K562 (cell line): ENCODE measurements at regions not wholly inside any gene's neighbourhood (a gene's known extent, or its start where the extent isn't known, plus 50 kb on each side); places are given as distances from the start of the nearest gene placed in this dataset.

Experiments used
- CBFB ChIP-seq: sonication (generic); formaldehyde crosslinking; IDR thresholded peaks from 2 replicates; pipeline ENCODE4 v1.4.0; 2020; ENCODE audit warnings: mild to moderate bottlenecking, missing genetic modification reagents
- CTCF ChIP-seq, 3 experiments: IDR thresholded peaks in 2 of 3; conservative IDR thresholded peaks in 1 of 3; 2 replicates each; pipeline ENCODE4 v1.5.1; 2011 to 2012; ENCODE audit warnings: low read length in 3 of 3, mild to moderate bottlenecking in 3 of 3, control low read depth in 2 of 3, improper control_type of control experiment in 1 of 3, inconsistent platforms in 1 of 3, low read depth in 1 of 3, mixed read lengths in 1 of 3, moderate library complexity in 1 of 3; ENCODE audit not compliant: insufficient read depth in 2 of 3
- DMBX1 ChIP-seq: fragments of 250-450 bp; sonication (Bioruptor Pico); IDR thresholded peaks from 2 replicates; pipeline ENCODE4 v1.8.0; 2022; ENCODE audit warnings: inconsistent platforms, mild to moderate bottlenecking, moderate library complexity, borderline replicate concordance
- ELF1 ChIP-seq: fragments of 200-800 bp; sonication (Bioruptor generic); IDR thresholded peaks from 2 replicates; pipeline ENCODE4 v1.6.1; 2016; ENCODE audit warnings: missing genetic modification characterization, missing compliant biosample characterization
- FOXO4 ChIP-seq: fragments of 450-650 bp; formaldehyde crosslinking; IDR thresholded peaks from 2 replicates; pipeline ENCODE4 v1.4.0; 2020; ENCODE audit warnings: mild to moderate bottlenecking, moderate library complexity
- MAX ChIP-seq: sonication (generic); formaldehyde crosslinking; IDR thresholded peaks from 2 replicates; pipeline ENCODE4 v1.9.0; 2022; ENCODE audit warnings: mild to moderate bottlenecking, missing genetic modification reagents
- NCOA1 ChIP-seq: fragments of 450-650 bp; IDR thresholded peaks from 2 replicates; pipeline ENCODE4 v1.6.1; 2016; ENCODE audit warnings: low read depth
- NFRKB ChIP-seq: fragments of 450-650 bp; IDR thresholded peaks from 2 replicates; pipeline ENCODE4 v1.6.1; 2016; ENCODE audit warnings: low read depth
- POLR2G ChIP-seq: fragments of 200-400 bp; formaldehyde crosslinking; IDR thresholded peaks from 2 replicates; pipeline ENCODE4 v1.6.1; 2017; ENCODE audit warnings: low read depth, mild to moderate bottlenecking, antibody characterized with exemption, low read length, moderate library complexity
- RNF219 ChIP-seq: fragments of 250-450 bp; sonication (Bioruptor Pico); IDR thresholded peaks from 2 replicates; pipeline ENCODE4 v1.5.0; 2022; ENCODE audit warnings: mild to moderate bottlenecking
- TARDBP ChIP-seq: fragments of 450-650 bp; IDR thresholded peaks from 2 replicates; pipeline ENCODE4 v1.6.1; 2016
- U2AF2 ChIP-seq: fragments of 200-400 bp; formaldehyde crosslinking; optimal IDR thresholded peaks from 2 replicates; pipeline ENCODE3; 2017; ENCODE audit warnings: low read depth, mild to moderate bottlenecking, low read length
- USF1 ChIP-seq: sonication (generic); formaldehyde crosslinking; IDR thresholded peaks from 2 replicates; pipeline ENCODE4 v1.9.0; 2022; ENCODE audit warnings: mild to moderate bottlenecking, missing genetic modification reagents
- ZBTB8A ChIP-seq: fragments of 450-650 bp; IDR thresholded peaks from 2 replicates; pipeline ENCODE4 v1.6.1; 2018; ENCODE audit warnings: mild to moderate bottlenecking, moderate library complexity; ENCODE audit not compliant: partially characterized antibody

GRCh38 chr10:125479059-125479458, 203.9 kb downstream of the TEX36 start:
- TF ChIP-seq DMBX1 (CRISPR knock-in tag), result no peak
- no peak for TF ChIP-seq TARDBP
- TF ChIP-seq USF1 (CRISPR knock-in tag), result no peak
- no peak for TF ChIP-seq ZBTB8A
- no peak for TF ChIP-seq RNF219 (CRISPR knock-in tag)
- no peak for TF ChIP-seq ELF1 (tag)
- no peak for TF ChIP-seq MAX (CRISPR knock-in tag)
- no peak for TF ChIP-seq NCOA1
- no peak for TF ChIP-seq POLR2G
- TF ChIP-seq CTCF (IDR thresholded peaks at IDR 0.05 in 2 of 3, conservative IDR thresholded peaks at IDR 0.05 in 1 of 3; ENCODE audit: insufficient read depth in 2 of 3, low read depth in 1 of 3, low read length in 3 of 3), result no peak
- TF ChIP-seq CBFB (CRISPR knock-in tag), result no peak
- TF ChIP-seq NFRKB, result no peak
- no peak for TF ChIP-seq FOXO4 (CRISPR knock-in tag)
- no peak for TF ChIP-seq U2AF2
